K562 (cell line): ENCODE measurements at regions not wholly inside any gene's neighbourhood (a gene's known extent, or its start where the extent isn't known, plus 50 kb on each side); places are given as distances from the start of the nearest gene placed in this dataset.
A peak's percentile ranks its signal among the peaks of the same experiment; 100 is the strongest.

Experiments
- CBX3 ChIP-seq, 2 experiments: IDR thresholded peaks; 1 replicate in 1 of 2; 2 replicates in 1 of 2; pipeline ENCODE4 v1.6.1; 2012; ENCODE audit warnings: inconsistent platforms in 2 of 2, low read length in 2 of 2, borderline replicate concordance in 1 of 2, control low read depth in 1 of 2
- CBX5 ChIP-seq: IDR thresholded peaks from 2 replicates; pipeline ENCODE4 v1.6.1; 2014; ENCODE audit warnings: low read depth, borderline replicate concordance
- DEAF1 ChIP-seq: fragments of 450-650 bp; formaldehyde crosslinking; IDR thresholded peaks from 2 replicates; pipeline ENCODE4 v1.4.0; 2020; ENCODE audit warnings: mild to moderate bottlenecking, moderate library complexity
- E2F4 ChIP-seq: sonication (generic); formaldehyde crosslinking; IDR thresholded peaks from 2 replicates; pipeline ENCODE4 v1.8.0; 2022; ENCODE audit warnings: mild to moderate bottlenecking, low read depth, missing genetic modification reagents
- ELF4 ChIP-seq: fragments of 450-650 bp; formaldehyde crosslinking; IDR thresholded peaks from 2 replicates; pipeline ENCODE4 v1.4.0; 2022; ENCODE audit warnings: missing genetic modification characterization
- FOXP4 ChIP-seq: sonication (generic); formaldehyde crosslinking; IDR thresholded peaks from 2 replicates; pipeline ENCODE4 v1.8.0; 2022; ENCODE audit warnings: mild to moderate bottlenecking, missing genetic modification reagents, borderline replicate concordance
- HIVEP1 ChIP-seq: fragments of 250-450 bp; sonication (Bioruptor Pico); IDR thresholded peaks from 2 replicates; pipeline ENCODE4 v1.4.0; 2020; ENCODE audit warnings: mild to moderate bottlenecking
- HNRNPLL ChIP-seq: fragments of 200-400 bp; formaldehyde crosslinking; IDR thresholded peaks from 2 replicates; pipeline ENCODE4 v1.6.1; 2017; ENCODE audit warnings: low read length, low read depth, mild to moderate bottlenecking; ENCODE audit not compliant: poor library complexity, severe bottlenecking
- NCOR1 ChIP-seq: fragments of 450-650 bp; IDR thresholded peaks from 2 replicates; pipeline ENCODE4 v1.6.1; 2016; ENCODE audit warnings: mild to moderate bottlenecking, moderate library complexity
- SMAD2 ChIP-seq: fragments of 150-350 bp; IDR thresholded peaks from 2 replicates; pipeline ENCODE4 v1.6.1; 2014; ENCODE audit warnings: low read depth, mild to moderate bottlenecking, low read length
- TCF7 ChIP-seq: sonication (generic); IDR thresholded peaks from 2 replicates; pipeline ENCODE4 v1.6.1; 2016; ENCODE audit warnings: antibody characterized with exemption, borderline replicate concordance
- U2AF1 ChIP-seq: fragments of 200-400 bp; formaldehyde crosslinking; optimal IDR thresholded peaks from 2 replicates; pipeline ENCODE3; 2017; ENCODE audit warnings: mild to moderate bottlenecking, low read depth, low read length, moderate library complexity
- USF2 ChIP-seq: sonication (generic); formaldehyde crosslinking; IDR thresholded peaks from 2 replicates; pipeline ENCODE4 v1.5.0; 2020; ENCODE audit warnings: missing genetic modification reagents
- ZFP91 ChIP-seq: sonication (generic); formaldehyde crosslinking; IDR thresholded peaks from 2 replicates; pipeline ENCODE4 v1.8.0; 2022; ENCODE audit warnings: mild to moderate bottlenecking, missing genetic modification reagents
- ZNF140 ChIP-seq: fragments of 250-450 bp; sonication (Bioruptor Pico); IDR thresholded peaks from 2 replicates; pipeline ENCODE4 v1.8.0; 2021; ENCODE audit warnings: moderate library complexity, mild to moderate bottlenecking, inconsistent platforms
- TF ChIP-seq, protein P1 (sequence below): IDR thresholded peaks from 3 replicates; pipeline ENCODE4 v1.6.1; 2011; ENCODE audit warnings: borderline replicate concordance, mild to moderate bottlenecking; ENCODE audit not compliant: insufficient read length, insufficient read depth

DNA sequence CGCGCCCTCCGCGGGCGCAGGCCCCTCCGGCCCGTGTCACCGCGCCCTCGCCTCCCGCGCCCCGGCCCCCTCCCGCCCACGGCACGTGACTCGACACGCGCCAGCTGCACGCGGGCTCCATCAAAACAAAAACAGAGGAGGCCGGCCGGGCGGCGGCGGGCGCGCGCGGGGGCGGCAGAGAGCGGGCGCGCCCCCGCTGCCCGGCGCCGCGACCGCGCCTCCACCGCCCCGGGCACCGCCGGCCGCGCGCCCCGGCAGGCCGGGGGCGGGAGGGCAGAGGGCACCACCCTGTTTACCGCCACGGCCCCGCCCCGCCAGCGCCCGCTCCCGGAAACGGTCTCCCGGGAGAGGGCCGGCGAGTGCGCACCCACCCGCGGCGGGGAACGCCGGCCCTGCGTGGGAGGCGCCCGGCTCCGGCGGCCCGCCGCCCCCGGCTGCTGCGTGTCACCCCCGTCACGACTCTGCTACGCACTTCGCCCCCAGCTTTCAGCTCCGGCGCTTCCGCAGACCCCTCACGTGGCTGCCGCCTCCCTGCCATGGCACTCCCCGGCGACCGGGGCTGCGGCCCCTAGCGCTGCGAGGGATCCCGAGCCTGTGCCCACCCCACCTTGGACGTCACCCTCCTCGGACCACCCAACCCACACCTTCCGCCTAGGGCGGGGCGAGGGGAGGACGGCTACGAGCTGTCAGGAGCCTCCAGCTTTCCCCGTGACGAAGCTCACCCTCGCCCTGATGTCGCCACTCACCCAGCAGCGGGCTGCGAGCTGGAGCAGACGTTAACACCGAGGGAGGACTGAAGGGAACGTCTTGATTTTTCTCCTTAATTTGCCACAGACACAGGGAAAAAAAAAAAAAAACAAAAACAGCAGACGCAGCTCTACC is 221.6 kb upstream of the MKLN1 start (continued):
- TF ChIP-seq DEAF1 (CRISPR knock-in tag) (no peak), HIVEP1 (CRISPR knock-in tag) (no peak; the same call in 1 of the 2 replicates), SMAD2 (no peak), NCOR1 (no peak), CBX5 (no peak), HNRNPLL (peak; percentile 80), ZNF140 (CRISPR knock-in tag) (no peak), E2F4 (CRISPR knock-in tag) (peak; percentile 85), U2AF1 (peak; percentile 57), FOXP4 (0 out of 2 replicates have a peak, but pooled peaks have one; percentile 88), ELF4 (CRISPR knock-in tag) (0 out of 2 replicates have a peak, but pooled peaks have one; percentile 25), CBX3 (IDR thresholded peaks at IDR 0.05; ENCODE audit: borderline replicate concordance in 1 of 2, low read length in 2 of 2) (no peak), ZFP91 (no peak), USF2 (CRISPR knock-in tag) (peak; percentile 86), TCF7 (no peak; the same call in 1 of the 2 replicates)
- TF ChIP-seq, protein P1, sequence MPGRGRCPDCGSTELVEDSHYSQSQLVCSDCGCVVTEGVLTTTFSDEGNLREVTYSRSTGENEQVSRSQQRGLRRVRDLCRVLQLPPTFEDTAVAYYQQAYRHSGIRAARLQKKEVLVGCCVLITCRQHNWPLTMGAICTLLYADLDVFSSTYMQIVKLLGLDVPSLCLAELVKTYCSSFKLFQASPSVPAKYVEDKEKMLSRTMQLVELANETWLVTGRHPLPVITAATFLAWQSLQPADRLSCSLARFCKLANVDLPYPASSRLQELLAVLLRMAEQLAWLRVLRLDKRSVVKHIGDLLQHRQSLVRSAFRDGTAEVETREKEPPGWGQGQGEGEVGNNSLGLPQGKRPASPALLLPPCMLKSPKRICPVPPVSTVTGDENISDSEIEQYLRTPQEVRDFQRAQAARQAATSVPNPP, result no peak
